ENCODE measurements at regions not wholly inside any gene's neighbourhood (a gene's known extent, or its start where the extent isn't known, plus 50 kb on each side); places are given as distances from the start of the nearest gene placed in this dataset.

- no peak for DNase-seq (ENCODE audit: low spot score)
These were observed 800.7 kb upstream of the ALCAM start for GRCh38 chr3:104566054-104566453.

GRCh38 chr3:104575634-104576033 is 791.1 kb upstream of the ALCAM start:
- no peak for DNase-seq (ENCODE audit: low spot score)

- DNase-seq (ENCODE audit: low spot score) = no peak
These were observed 788.2 kb upstream of the ALCAM start for GRCh38 chr3:104578558-104578957.

GRCh38 chr3:104582092-104582491 is 784.6 kb upstream of the ALCAM start:
- no peak for DNase-seq (ENCODE audit: low spot score)

- DNase-seq (ENCODE audit: low spot score) = no peak
These were observed 782.0 kb upstream of the ALCAM start for GRCh38 chr3:104584682-104585081.

GRCh38 chr3:104586344-104586743 is 780.4 kb upstream of the ALCAM start:
- DNase-seq (ENCODE audit: low spot score) = no peak

GRCh38 chr3:104588442-104588841 is 778.3 kb upstream of the ALCAM start:
- no peak for DNase-seq (ENCODE audit: low spot score)

GRCh38 chr3:104591776-104592175 is 774.9 kb upstream of the ALCAM start:
- no peak for DNase-seq (ENCODE audit: low spot score)

- no peak for DNase-seq (ENCODE audit: low spot score)
These were observed 772.2 kb upstream of the ALCAM start for GRCh38 chr3:104594491-104594890.

GRCh38 chr3:104596054-104596453 is 770.7 kb upstream of the ALCAM start:
- DNase-seq (ENCODE audit: low spot score) = no peak

GRCh38 chr3:104596551-104596950 is 770.2 kb upstream of the ALCAM start:
- no peak for DNase-seq (ENCODE audit: low spot score)

GRCh38 chr3:104598848-104599511 is 767.7 kb upstream of the ALCAM start:
- DNase-seq (ENCODE audit: low spot score) = no peak

- DNase-seq (ENCODE audit: low spot score) = no peak
These were observed 762.2 kb upstream of the ALCAM start for GRCh38 chr3:104604326-104605010.

GRCh38 chr3:104606812-104607211 is 759.9 kb upstream of the ALCAM start:
- no peak for DNase-seq (ENCODE audit: low spot score)

GRCh38 chr3:104610730-104611652 is 755.7 kb upstream of the ALCAM start:
- DNase-seq (ENCODE audit: low spot score) = no peak

GRCh38 chr3:104612218-104612617 is 754.5 kb upstream of the ALCAM start:
- DNase-seq (ENCODE audit: low spot score) = no peak

GRCh38 chr3:104614564-104614963 is 752.1 kb upstream of the ALCAM start:
- DNase-seq (ENCODE audit: low spot score) = no peak

- DNase-seq (ENCODE audit: low spot score) = no peak
These were observed 738.4 kb upstream of the ALCAM start for GRCh38 chr3:104628185-104628789.

- no peak for DNase-seq (ENCODE audit: low spot score)
These were observed 737.7 kb upstream of the ALCAM start for GRCh38 chr3:104629038-104629437.

- DNase-seq (ENCODE audit: low spot score) = no peak
These were observed 735.5 kb upstream of the ALCAM start for GRCh38 chr3:104631254-104631653.

- DNase-seq (ENCODE audit: low spot score) = no peak
These were observed 734.2 kb upstream of the ALCAM start for GRCh38 chr3:104632521-104632920.

GRCh38 chr3:104632947-104633346 is 733.8 kb upstream of the ALCAM start:
- no peak for DNase-seq (ENCODE audit: low spot score)

All from ecto neural progenitor cell (in vitro differentiated cells).